Liver (tissue), 8 donors: ENCODE measurements at regions not wholly inside any gene's neighbourhood (a gene's known extent, or its start where the extent isn't known, plus 50 kb on each side); places are given as distances from the start of the nearest gene placed in this dataset.

Experiments used
- DNase-seq: peaks from one replicate; pipeline ENCODE4 v3.0.0-alpha.2; 2017; ENCODE audit warnings: low spot score
- H3K27ac ChIP-seq, 2 donors: one replicate each; pipeline ENCODE4 v1.7.0; 2013; ENCODE audit warnings: inconsistent platforms in 2 of 2, low read length in 2 of 2, control low read depth in 1 of 2, low read depth in 1 of 2, mild to moderate bottlenecking in 1 of 2
- H3K27me3 ChIP-seq, 4 donors: one replicate each; pipeline versions ENCODE4 v1.6.1 to v1.7.0; 2013; ENCODE audit warnings: low read length in 3 of 4, inconsistent platforms in 1 of 4, mild to moderate bottlenecking in 1 of 4, moderate library complexity in 1 of 4; ENCODE audit not compliant: control insufficient read depth in 4 of 4, insufficient read depth in 4 of 4
- H3K36me3 ChIP-seq, 4 donors: one replicate each; pipeline versions ENCODE4 v1.6.1 to v1.7.0; 2013; ENCODE audit warnings: low read length in 3 of 4, mild to moderate bottlenecking in 3 of 4, low read depth in 1 of 4, moderate library complexity in 1 of 4; ENCODE audit not compliant: control insufficient read depth in 4 of 4, insufficient read depth in 3 of 4
- H3K4me1 ChIP-seq, 4 donors: one replicate each; pipeline versions ENCODE4 v1.6.1 to v1.7.0; 2013; ENCODE audit warnings: low read length in 3 of 4, mild to moderate bottlenecking in 3 of 4, moderate library complexity in 1 of 4; ENCODE audit not compliant: control insufficient read depth in 4 of 4, insufficient read depth in 4 of 4
- H3K4me3 ChIP-seq, 3 donors: one replicate each; pipeline versions ENCODE4 v1.6.1 to v1.7.0; 2013; ENCODE audit warnings: low read length in 3 of 3, control low read depth in 1 of 3, low read depth in 1 of 3, mild to moderate bottlenecking in 1 of 3
- H3K9ac ChIP-seq, 2 donors: one replicate each; pipeline ENCODE4 v1.7.0; 2013; ENCODE audit warnings: low read length in 2 of 2, mild to moderate bottlenecking in 2 of 2, moderate library complexity in 2 of 2, control low read depth in 1 of 2, low read depth in 1 of 2
- H3K9me3 ChIP-seq, 4 donors: one replicate each; pipeline versions ENCODE4 v1.6.1 to v1.7.0; 2013; ENCODE audit warnings: low read length in 3 of 4; ENCODE audit not compliant: control insufficient read depth in 4 of 4
- ATF3 ChIP-seq: IDR thresholded peaks from 2 replicates; pipeline ENCODE4 v1.6.1; 2016; ENCODE audit warnings: antibody characterized with exemption
- CTCF ChIP-seq: fragments of 150-350 bp; IDR thresholded peaks from 2 replicates; pipeline ENCODE4 v1.5.1; 2017; ENCODE audit warnings: improper control_type of control experiment, low read depth, low read length; ENCODE audit not compliant: missing input control
- EGR1 ChIP-seq, 2 donors: IDR thresholded peaks; 2 replicates each; pipeline ENCODE4 v1.6.1; 2016 to 2018; ENCODE audit warnings: antibody characterized with exemption in 2 of 2, low read depth in 2 of 2
- FOXA1 ChIP-seq: IDR thresholded peaks from 2 replicates; pipeline ENCODE4 v1.6.1; 2016; ENCODE audit warnings: antibody characterized with exemption
- FOXA2 ChIP-seq: IDR thresholded peaks from 2 replicates; pipeline ENCODE4 v1.6.1; 2016; ENCODE audit warnings: antibody characterized with exemption
- GABPA ChIP-seq, 2 donors: IDR thresholded peaks in 1 of 2; conservative IDR thresholded peaks in 1 of 2; 2 replicates each; pipeline ENCODE4 v1.6.1; 2016; ENCODE audit warnings: antibody characterized with exemption in 2 of 2, mild to moderate bottlenecking in 1 of 2, moderate library complexity in 1 of 2
- HNF4A ChIP-seq, 2 donors: conservative IDR thresholded peaks; 2 replicates each; pipeline ENCODE4 v1.6.1; 2016; ENCODE audit warnings: antibody characterized with exemption in 2 of 2, mild to moderate bottlenecking in 2 of 2
- HNF4G ChIP-seq: IDR thresholded peaks from 2 replicates; pipeline ENCODE4 v1.6.1; 2016; ENCODE audit warnings: antibody characterized with exemption
- JUND ChIP-seq, 2 donors: IDR thresholded peaks; 2 replicates each; pipeline ENCODE4 v1.6.1; 2016; ENCODE audit warnings: antibody characterized with exemption in 2 of 2
- MAX ChIP-seq: IDR thresholded peaks from 2 replicates; pipeline ENCODE4 v1.6.1; 2016; ENCODE audit warnings: antibody characterized with exemption
- NR2F2 ChIP-seq: IDR thresholded peaks from 2 replicates; pipeline ENCODE4 v1.6.1; 2016; ENCODE audit warnings: antibody characterized with exemption
- RAD21 ChIP-seq, 2 donors: IDR thresholded peaks; 2 replicates each; pipeline ENCODE4 v1.6.1; 2016; ENCODE audit warnings: antibody characterized with exemption in 2 of 2, mild to moderate bottlenecking in 2 of 2
- REST ChIP-seq: IDR thresholded peaks from 2 replicates; pipeline ENCODE4 v1.6.1; 2016; ENCODE audit warnings: antibody characterized with exemption, mild to moderate bottlenecking
- RXRA ChIP-seq, 2 donors: IDR thresholded peaks; 2 replicates each; pipeline ENCODE4 v1.6.1; 2017 to 2018; ENCODE audit warnings: antibody characterized with exemption in 2 of 2, mild to moderate bottlenecking in 1 of 2
- SP1 ChIP-seq: IDR thresholded peaks from 2 replicates; pipeline ENCODE4 v1.6.1; 2018; ENCODE audit warnings: antibody characterized with exemption, mild to moderate bottlenecking
- TAF1 ChIP-seq: conservative IDR thresholded peaks from 2 replicates; pipeline ENCODE4 v1.6.1; 2016; ENCODE audit warnings: antibody characterized with exemption, mild to moderate bottlenecking
- YY1 ChIP-seq: IDR thresholded peaks from 2 replicates; pipeline ENCODE4 v1.6.1; 2016; ENCODE audit warnings: antibody characterized with exemption, mild to moderate bottlenecking
- ZBTB33 ChIP-seq: IDR thresholded peaks from 2 replicates; pipeline ENCODE4 v1.6.1; 2016; ENCODE audit warnings: antibody characterized with exemption
- WGBS: extraction: QIAGEN DNeasy Blood & Tissue Kit; methylation state at CpG from one replicate; pipeline ENCODE4 v1.1.7; 2013; 5-methylcytosine and 5-hydroxymethylcytosine counted together
- donor health status: healthy.
- donor health status: healthy.
- donor health status: healthy.
- donor health status: healthy.
- donor health status: healthy.

- H3K4me1 ChIP-seq: no peaks in the 10 kb centered on the region
- H3K36me3 ChIP-seq: no peaks in the 10 kb centered on the region
- no peak overlapping the region for H3K9ac ChIP-seq
- TF ChIP-seq TAF1 (no peak), RAD21 (IDR thresholded peaks at IDR 0.05) (no peak), ZBTB33 (no peak), GABPA (IDR thresholded peaks at IDR 0.05 in 1 of 2, conservative IDR thresholded peaks at IDR 0.05 in 1 of 2) (no peak), EGR1 (IDR thresholded peaks at IDR 0.05; ENCODE audit: low read depth in 2 of 2) (no peak), REST (no peak), HNF4G (no peak), CTCF (no peak), YY1 (no peak), RXRA (IDR thresholded peaks at IDR 0.05) (no peak), HNF4A (conservative IDR thresholded peaks at IDR 0.05) (no peak), ATF3 (no peak), JUND (IDR thresholded peaks at IDR 0.05) (no peak)
- no peaks in the 10 kb centered on the region for H3K9me3 ChIP-seq
- H3K4me3 ChIP-seq: no peak overlapping the region
- H3K27me3 ChIP-seq: no peaks in the 10 kb centered on the region
- WGBS: 74% methylated on average over 6 of the region's 6 CpGs
- no peak for DNase-seq
- H3K27ac ChIP-seq: no peak overlapping the region
Measured at GRCh38 chr5:13427827-13428557, 516.5 kb downstream of the DNAH5 start.

GRCh38 chr5:13412040-13412595, 532.4 kb downstream of the DNAH5 start:
- Histone ChIP-seq H3K4me1 (no peaks in the 10 kb centered on the region), H3K9me3 (no peaks in the 10 kb centered on the region), H3K9ac (no peak overlapping the region), H3K4me3 (no peak overlapping the region), H3K27ac (no peak overlapping the region), H3K27me3 (no peaks in the 10 kb centered on the region), H3K36me3 (no peaks in the 10 kb centered on the region)
- WGBS: 66% methylated on average over 6 of the region's 6 CpGs
- DNase-seq: no peak
- TF ChIP-seq GABPA (IDR thresholded peaks at IDR 0.05 in 1 of 2, conservative IDR thresholded peaks at IDR 0.05 in 1 of 2) (no peak), FOXA2 (no peak), TAF1 (no peak), SP1 (no peak), CTCF (no peak), NR2F2 (no peak), RXRA (IDR thresholded peaks at IDR 0.05) (no peak), MAX (no peak), YY1 (no peak), HNF4G (no peak), HNF4A (conservative IDR thresholded peaks at IDR 0.05) (no peak), RAD21 (IDR thresholded peaks at IDR 0.05) (no peak), ATF3 (no peak), FOXA1 (no peak)
